ENCODE measurements at regions not wholly inside any gene's neighbourhood (a gene's known extent, or its start where the extent isn't known, plus 50 kb on each side); places are given as distances from the start of the nearest gene placed in this dataset.

DNA sequence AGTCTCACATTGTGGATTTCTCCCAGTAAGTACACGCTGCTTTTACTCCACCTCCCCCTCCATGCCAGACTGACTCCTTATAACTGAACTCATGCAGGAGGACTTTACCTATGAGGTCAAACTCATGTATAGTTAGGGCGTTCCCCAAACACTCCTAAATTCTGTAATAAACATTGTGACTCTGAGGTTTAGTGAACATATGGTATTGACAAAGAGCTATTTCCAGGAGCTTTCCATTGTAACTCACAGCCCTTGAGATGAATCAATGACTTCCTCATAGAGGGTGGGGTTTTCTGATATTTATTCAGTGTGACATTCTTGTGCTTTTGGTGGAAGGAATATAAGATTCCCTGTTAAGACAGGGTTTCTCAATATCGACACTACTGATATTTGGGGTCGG lies 337.4 kb upstream of the SLC14A2 start:
- TF ChIP-seq GATA3 (IDR thresholded peaks at IDR 0.05; ENCODE audit: low read depth, low read length): no peak
- TF ChIP-seq GATA2 (IDR thresholded peaks at IDR 0.05; ENCODE audit: low read depth, low read length): no peak

DNA sequence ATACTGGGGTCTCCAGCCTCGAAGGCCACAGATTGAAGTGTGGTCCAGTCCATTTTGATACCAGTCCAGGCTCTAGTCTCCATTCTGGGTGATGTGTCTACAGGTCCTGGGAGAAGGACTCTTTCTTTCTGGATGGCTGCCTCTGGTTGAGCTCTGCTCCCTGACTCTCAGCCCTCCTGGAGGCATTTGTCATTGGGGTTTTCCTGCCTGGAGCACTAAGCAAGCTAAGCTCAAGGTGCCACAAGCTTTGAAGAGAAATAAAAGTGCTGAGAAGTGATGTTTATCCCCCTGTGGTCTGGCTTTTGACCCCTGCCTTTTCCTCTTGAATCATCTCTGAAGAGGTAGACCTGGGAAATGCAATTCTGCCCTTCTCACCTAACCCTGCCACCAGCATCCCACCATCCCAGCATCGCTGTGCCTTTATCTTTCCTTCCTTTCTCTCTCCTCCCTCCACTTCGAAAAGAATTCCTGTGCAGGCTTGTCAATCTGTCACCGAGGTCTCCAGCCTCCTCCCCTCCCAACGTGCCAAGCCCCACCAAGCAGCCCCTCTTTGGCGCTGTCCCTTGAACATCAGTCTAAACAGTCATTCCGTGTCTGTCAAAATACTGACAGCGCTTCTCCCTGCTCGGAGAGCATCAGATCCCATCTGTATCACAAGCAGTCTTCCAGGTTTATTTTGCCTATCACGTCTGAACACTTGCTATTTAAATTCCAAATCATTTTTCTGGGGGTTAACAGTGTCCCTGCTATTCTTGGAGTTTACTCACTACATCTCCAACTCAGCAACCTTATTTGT lies 334.6 kb upstream of the SLC14A2 start:
- TF ChIP-seq GATA3 (IDR thresholded peaks at IDR 0.05; ENCODE audit: low read depth, low read length) (no peak), GATA2 (IDR thresholded peaks at IDR 0.05; ENCODE audit: low read depth, low read length) (no peak)

DNA sequence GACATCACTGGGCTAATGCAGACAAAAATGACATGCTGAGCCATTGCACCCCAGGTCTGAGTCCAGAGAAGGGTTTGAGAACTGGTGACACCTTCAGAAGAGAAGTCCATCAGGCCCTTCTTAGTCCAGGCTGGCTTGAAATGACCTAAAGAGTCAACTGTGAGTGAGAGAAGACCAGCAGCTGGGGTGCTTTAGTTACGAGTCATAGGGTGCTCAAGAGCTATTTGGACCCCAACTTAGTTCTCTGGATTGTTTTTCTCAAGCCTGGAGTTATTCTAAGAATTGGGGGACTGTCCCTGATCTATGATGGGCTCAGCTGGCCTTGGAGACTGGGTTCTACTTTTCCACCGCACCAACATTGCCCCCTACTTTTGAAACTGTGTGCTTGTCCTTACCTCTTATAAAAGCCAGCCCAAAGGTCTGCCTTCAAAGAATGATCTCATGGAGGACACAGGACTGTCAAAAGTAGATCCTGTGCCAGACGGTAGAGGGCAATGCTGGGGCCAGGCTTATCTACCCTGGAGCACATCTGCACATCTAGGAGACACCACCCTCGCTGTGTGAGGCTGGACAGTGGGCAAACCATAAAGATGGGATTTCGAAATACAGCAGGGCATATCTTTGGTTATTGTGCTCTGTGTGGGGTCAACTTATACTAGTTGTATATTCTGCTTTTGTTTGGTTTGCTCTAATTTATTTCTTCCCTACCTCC lies 333.0 kb upstream of the SLC14A2 start:
- no peak for TF ChIP-seq GATA3 (IDR thresholded peaks at IDR 0.05; ENCODE audit: low read depth, low read length)
- TF ChIP-seq GATA2 (IDR thresholded peaks at IDR 0.05; ENCODE audit: low read depth, low read length): no peak

DNA sequence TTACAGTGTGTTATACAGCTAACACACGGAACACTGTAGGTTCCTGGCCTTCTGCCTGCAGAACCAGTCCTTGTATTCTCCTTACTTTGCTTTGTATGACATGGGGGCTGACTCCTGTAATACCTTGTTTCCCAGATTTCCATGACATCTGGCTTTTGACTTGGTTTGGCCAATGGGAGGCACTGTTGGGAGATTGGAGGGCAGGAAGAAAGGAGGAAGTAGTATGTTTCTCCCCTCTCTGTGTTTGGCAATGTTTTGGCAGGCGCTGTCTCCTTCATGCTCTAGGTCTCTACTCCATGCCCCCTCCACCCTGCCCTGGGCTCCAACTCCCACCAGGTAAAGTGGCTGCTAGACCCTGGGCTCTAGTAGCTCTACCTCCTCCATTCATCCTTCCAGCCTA lies 331.1 kb upstream of the SLC14A2 start:
- TF ChIP-seq GATA3 (IDR thresholded peaks at IDR 0.05; ENCODE audit: low read depth, low read length) (no peak), GATA2 (IDR thresholded peaks at IDR 0.05; ENCODE audit: low read depth, low read length) (no peak)

DNA sequence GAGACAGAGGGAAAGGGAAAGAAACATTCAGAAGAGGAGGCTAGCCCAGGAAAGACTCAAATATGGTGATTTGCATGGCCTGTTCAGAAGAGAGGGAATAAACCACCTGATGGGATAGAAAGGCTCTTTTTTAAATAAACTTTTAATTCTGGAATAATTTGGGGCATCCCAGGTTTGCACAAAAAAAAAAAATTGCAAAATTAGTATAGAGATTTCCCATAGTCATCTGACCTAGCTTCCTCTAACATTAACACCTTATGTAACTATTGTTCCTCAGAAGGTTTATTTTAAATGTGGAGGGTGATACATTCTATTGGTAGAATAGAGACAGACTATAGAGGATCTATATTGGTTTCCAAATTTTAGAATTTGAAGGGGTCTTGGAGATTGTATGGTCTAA lies 330.4 kb upstream of the SLC14A2 start:
- TF ChIP-seq GATA3 (IDR thresholded peaks at IDR 0.05; ENCODE audit: low read depth, low read length): no peak
- no peak for TF ChIP-seq GATA2 (IDR thresholded peaks at IDR 0.05; ENCODE audit: low read depth, low read length)

DNA sequence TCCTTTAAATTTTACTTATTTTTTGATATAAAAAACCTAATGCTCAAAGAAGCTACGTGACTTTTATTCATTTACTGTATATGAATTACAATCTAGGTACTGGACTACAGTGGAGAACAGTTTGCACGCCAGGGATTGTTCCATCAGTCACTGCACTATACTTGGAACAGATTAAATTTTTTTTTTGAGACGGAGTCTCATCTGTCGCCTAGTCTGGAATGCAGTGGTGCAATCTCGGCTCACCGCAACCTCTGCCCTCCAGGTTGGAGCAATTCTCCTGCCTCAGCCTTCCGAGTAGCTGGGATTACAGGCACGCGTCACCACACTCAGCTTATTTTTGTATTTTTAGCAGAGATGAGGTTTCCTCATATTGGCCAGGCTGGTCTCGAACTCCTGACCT lies 330.0 kb upstream of the SLC14A2 start:
- TF ChIP-seq GATA3 (IDR thresholded peaks at IDR 0.05; ENCODE audit: low read depth, low read length) (no peak), GATA2 (IDR thresholded peaks at IDR 0.05; ENCODE audit: low read depth, low read length) (no peak)

DNA sequence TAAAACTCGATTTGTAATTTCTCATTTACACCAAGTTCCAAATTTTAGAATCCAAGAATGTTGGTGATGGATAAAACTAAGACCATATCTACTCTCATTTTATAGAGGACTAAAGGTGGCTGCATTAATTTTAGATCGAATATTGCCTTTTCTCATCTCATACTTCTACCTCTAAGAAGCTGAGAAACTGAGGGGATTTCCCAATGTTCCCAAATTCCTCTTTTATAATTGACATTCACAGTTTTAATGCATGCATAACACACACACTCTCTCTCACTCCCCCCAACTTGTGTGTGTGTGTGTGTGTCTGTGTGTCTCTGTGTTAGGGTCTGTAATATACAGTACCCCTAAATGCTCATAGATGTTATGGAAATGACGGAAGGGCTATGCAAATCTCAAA lies 328.8 kb upstream of the SLC14A2 start:
- TF ChIP-seq GATA3 (IDR thresholded peaks at IDR 0.05; ENCODE audit: low read depth, low read length) (no peak), GATA2 (IDR thresholded peaks at IDR 0.05; ENCODE audit: low read depth, low read length) (no peak)

DNA sequence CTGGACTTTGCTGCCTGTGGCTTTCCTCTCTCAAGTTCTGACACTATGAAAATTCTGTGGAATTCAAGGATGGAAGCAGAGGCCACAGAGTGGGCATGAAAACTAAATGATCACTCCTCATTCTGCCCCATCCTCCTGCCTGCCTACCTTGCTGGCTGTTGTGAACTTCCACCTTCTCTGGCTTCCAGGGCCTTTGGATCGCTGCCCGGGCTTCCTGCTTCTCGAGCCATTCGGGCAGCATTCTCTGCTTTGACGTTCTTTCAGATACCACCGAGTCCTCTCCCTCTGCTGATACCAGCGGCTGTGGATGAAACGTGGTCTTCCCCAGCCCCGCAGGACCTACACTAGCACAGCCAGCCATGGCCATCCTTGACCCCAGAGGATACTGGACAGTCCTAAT lies 327.7 kb upstream of the SLC14A2 start:
- TF ChIP-seq GATA2 (IDR thresholded peaks at IDR 0.05; ENCODE audit: low read depth, low read length): no peak
- no peak for TF ChIP-seq GATA3 (IDR thresholded peaks at IDR 0.05; ENCODE audit: low read depth, low read length)

DNA sequence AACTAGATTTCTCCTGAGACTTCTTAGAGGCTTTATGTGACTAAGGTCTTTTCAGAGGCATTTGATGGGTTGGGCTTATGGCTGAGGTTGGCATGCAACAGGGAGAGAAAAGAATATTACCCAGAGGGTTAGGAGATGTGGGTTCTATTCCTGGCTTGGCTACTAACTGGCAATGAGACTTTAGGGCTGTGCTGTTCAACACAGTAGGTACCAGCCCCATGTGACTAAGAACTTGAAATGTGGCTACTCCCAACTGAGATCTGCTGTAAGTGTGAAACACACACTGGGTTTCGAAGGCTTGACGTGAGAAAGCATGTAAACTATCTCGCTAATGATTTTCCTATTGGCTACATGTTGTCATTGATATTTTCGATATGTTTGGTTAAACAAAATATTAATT lies 324.9 kb upstream of the SLC14A2 start:
- no peak for TF ChIP-seq GATA3 (IDR thresholded peaks at IDR 0.05; ENCODE audit: low read depth, low read length)
- no peak for TF ChIP-seq GATA2 (IDR thresholded peaks at IDR 0.05; ENCODE audit: low read depth, low read length)

DNA sequence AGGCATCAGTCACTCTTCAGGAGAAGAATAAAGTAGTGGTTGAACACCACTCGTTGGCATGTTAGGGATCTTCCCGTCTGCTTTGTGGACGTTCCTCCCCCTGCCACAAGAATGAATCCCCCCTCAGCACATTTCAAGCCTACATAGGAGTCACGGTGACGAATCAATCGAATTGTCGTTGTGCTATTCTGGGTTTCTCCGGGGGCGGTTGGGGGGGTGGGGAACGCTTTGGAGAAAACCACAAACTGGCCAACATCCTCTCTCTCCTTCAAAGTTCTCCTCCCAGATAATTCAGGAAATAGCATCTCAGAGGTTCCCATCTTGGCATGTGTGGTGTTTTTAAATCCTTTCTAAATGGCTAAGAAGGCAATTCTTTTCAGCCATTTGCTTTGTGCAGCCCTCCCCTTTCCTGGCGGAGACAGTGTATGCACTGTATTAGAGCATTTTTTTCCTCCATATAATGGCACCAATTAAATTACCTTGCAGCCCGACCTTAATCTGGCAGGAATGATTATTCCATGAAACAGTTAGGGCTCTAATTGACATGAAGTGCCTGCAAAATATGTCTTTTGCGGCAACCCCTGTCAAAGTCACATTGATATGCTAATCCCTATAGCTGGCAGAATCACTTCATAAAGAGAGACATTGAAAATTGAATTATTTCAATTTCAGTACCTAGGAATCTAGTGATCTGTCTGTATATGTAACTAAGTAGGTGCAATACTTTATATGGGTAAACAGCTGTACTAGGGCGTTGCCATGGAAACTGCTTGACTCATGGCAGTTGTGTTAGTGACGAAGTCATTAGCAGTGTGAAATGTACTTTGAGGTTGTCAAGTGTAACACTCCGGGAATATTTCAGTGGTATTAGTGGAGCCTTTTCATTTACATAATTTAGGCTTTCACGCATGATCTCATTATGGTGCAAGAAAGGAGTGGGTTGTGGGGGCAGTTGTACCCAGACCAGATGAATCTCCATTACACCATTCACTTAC lies 323.4 kb upstream of the SLC14A2 start:
- TF ChIP-seq GATA2 (IDR thresholded peaks at IDR 0.05; ENCODE audit: low read depth, low read length) (no peak), GATA3 (IDR thresholded peaks at IDR 0.05; ENCODE audit: low read depth, low read length) (no peak)

DNA sequence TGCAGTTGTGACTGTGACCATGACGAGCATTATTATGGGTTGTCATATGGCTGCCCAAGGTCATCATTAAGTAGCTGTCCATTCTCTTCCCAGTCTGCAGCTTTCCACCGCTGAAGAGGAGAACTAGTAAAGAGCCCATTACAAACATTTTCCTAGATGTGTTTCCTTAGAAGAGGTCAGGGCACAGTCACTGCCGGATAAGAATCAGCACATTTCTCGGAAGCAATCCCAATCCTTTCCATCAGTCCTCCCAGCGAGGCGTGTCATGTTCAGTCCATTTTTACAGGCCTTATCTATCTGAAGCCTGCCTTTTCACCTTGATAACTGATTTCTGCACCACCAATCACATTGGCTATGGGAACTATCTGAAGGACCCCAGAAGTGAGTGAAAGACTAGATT lies 319.9 kb upstream of the SLC14A2 start:
- TF ChIP-seq GATA2 (IDR thresholded peaks at IDR 0.05; ENCODE audit: low read depth, low read length): no peak
- no peak for TF ChIP-seq GATA3 (IDR thresholded peaks at IDR 0.05; ENCODE audit: low read depth, low read length)

DNA sequence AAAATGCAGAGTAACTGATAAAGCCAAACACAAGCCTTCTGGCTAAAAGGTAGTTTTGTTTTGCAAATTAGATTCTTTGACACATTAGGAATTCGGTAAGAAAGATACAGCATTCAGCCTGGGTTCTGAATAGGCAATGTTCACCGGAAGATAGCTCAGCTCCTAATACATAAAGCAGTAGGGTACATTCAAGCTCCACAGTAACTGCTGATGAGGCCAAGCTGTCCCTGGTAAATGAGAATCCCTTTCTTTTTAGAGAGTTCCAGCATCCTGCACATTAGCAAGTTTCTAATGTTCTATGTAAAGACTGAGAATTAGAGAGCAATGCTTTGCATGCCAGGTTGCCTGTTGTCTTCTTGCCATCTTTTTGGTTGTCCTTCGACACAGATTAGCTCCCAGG lies 316.3 kb upstream of the SLC14A2 start:
- TF ChIP-seq GATA2 (IDR thresholded peaks at IDR 0.05; ENCODE audit: low read depth, low read length) (no peak), GATA3 (IDR thresholded peaks at IDR 0.05; ENCODE audit: low read depth, low read length) (no peak)

DNA sequence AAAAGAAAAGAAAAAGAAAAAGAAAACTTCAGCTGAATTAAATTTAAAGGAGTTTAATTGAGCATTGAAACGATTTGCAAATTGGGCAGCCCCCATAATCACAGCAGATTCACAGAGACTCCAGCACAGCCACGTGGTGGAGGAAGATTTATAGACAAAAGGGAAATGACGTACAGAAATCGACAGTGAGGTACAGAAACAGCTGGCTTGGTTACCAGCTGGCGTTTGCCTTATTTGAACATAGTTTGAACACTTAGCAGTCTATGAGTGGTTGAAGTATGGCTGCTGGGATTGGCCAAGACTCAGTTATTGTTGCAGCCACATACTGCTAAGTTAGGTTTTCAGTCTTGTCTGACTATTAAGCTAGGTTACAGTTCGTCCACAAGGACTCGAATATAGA lies 312.2 kb upstream of the SLC14A2 start:
- TF ChIP-seq GATA2 (IDR thresholded peaks at IDR 0.05; ENCODE audit: low read depth, low read length) (no peak), GATA3 (IDR thresholded peaks at IDR 0.05; ENCODE audit: low read depth, low read length) (no peak)

DNA sequence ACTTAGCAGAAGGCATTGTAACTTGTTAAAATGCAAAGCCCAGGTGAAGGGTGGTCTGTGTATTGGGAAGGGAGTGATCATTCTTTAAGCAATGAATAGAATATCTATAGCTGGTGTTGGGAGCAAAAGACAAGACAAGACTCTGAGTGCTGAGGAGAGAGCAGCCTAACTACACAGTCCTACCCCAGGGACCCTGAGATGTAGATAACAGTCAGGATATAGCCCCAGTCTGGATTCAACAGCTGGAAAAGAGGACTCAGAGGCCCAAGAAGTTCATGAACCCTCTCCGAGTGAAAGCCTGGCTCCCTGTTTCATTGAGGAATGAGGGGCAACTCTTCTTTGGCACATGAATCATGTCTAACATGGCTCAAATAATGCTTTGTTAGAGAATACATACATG lies 310.7 kb upstream of the SLC14A2 start:
- TF ChIP-seq GATA2 (IDR thresholded peaks at IDR 0.05; ENCODE audit: low read depth, low read length): no peak
- no peak for TF ChIP-seq GATA3 (IDR thresholded peaks at IDR 0.05; ENCODE audit: low read depth, low read length)
